Stromal cell of bone marrow (primary cell): ENCODE measurements at regions not wholly inside any gene's neighbourhood (a gene's known extent, or its start where the extent isn't known, plus 50 kb on each side); places are given as distances from the start of the nearest gene placed in this dataset.
"Not testable (repeated sequence)": the region's sequence is repeated elsewhere in the genome, so short reads cannot be mapped to it uniquely, and the experiment has no call there.

Experiments
- DNase-seq: peaks from one replicate; pipeline ENCODE4 v3.0.0-alpha.2; 2012; ENCODE audit warnings: low read depth

DNA sequence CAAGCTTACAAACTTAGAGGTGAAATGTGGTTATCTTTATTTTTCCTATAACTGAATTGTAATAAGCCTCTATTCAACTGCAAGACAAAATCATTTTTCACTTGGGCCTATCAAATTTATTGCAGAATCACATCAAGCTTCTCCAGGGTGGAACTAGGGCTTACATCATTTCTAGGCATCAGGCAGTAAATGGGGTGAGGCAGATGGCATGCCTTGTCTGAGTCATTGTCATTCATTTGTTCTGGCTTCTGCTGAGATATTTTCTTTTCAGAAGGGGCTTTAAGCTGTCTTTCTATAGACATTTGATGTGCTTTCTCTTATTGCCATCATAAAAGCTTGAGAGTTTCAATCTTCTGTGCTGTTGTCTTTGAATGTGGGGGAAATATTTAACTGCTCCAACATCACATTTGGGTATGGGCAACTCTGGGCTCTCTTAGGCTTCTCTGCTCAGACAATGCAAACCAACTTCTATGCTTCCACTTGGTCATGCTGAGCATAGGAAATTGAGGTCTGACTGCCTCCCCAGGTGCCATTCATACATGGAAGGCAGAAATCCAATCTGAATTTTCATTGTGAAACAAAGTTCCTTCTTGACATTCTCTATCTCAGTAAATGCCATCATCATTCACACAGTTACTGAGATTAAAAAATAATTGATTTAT, 225.8 kb upstream of the GIMD1 start:
- no peak for DNase-seq

DNA sequence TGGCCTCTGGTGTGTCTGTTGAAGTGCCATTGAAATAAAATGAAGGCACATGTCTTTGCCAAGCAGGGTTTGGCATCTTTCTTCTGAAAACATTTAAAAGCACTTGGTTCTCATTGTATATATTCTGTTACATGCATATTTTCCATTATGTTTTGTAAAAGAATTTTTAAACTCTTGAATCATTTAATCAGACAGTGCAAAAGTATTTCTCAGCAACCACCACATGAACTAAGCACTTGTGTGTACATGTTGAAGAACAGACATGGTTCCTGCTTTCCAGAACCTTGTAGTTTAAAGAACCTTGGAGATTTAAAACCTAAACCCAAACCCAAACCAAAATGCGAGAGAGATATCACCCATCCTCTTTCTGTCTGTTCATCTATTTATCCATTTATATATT, 220.3 kb upstream of the GIMD1 start:
- DNase-seq: no peak

DNA sequence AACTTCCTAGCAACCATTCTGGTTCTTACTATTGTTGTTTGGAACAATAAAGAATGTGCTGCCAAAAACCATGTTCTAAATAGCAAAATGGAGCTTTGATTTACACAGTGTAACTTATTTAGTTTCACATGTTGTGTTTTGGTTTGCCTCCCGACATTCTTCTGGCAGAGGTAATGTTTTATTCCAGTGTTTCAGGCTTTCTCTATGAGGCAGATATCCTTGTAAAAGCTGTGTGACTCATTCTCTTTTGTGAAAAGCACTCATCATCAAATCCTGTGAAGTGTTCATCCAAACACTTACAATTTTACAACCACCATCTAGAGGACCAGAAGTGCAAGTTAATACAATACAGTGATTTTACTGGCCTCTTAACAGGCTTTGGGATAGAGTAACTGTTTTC, 219.0 kb upstream of the GIMD1 start:
- peak; percentile 55 for DNase-seq

DNA sequence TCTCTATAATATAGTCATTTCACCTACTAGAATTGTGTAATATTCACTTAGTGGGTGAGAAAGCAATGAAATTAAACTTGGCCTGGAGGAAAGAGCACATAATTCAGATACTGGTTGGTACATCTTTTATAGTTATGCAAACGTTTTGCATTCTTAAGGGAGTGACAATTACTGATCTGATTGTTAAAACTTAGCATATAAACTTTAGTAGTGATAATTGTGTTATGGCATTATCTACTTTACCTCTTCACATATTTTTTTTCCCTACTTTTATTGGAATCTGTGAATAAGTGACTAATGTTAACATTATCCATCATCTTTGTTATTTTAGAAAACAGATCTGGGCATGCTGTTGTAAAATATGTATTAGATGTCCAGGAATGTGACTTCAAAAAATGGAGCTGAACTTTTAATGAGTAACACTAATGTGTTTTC, 217.4 kb upstream of the GIMD1 start:
- DNase-seq: no peak

DNA sequence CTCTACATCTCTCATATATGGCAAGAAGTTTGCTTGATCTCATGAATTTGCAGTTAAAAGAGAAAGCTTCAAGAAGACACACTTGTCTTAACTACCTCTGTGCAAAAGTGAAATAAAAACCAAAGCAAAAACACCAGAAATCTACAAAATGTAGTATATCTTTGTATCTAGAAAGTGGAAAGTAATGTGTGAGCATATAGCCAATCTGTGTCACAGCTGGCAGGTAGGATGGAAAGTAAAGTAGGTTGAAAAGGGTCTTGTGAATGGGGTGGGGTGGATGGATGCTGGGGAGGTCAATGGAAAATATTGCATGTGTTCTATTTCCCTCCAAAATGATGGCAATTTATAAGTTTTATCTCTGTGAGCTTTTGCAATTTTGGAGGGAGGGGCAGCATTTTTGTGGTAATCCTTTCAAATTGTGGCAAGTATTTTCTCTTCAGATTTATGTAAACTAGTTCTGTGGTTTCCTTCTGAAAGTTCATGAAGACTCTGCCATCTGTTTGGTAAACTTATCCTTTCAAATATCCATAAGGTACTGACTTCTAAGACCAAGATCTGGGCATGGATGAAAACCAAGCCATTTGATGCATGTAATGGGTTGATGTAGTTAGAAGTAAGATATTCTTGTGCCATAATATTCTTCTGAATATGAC, 215.9 kb upstream of the GIMD1 start:
- DNase-seq: no peak

DNA sequence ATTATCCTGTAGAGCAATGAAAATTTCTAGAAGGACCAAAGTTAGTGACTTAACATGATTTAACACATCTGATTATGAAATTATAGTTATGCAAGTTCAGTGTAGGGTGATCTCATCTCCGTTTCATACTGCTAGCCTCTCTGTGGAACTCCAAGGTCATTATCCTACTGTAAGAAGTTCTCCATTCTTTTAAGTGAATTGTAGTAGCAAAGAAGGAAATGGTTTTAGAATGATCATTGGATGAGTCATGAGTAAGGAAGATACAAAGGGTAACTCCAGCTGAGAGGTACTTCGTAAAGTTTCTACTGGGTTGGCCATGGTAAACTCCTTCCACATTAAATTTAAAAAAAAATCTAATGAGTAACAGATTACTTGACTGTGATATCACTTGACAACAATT, 215.0 kb upstream of the GIMD1 start:
- peak; percentile 87 for DNase-seq

DNA sequence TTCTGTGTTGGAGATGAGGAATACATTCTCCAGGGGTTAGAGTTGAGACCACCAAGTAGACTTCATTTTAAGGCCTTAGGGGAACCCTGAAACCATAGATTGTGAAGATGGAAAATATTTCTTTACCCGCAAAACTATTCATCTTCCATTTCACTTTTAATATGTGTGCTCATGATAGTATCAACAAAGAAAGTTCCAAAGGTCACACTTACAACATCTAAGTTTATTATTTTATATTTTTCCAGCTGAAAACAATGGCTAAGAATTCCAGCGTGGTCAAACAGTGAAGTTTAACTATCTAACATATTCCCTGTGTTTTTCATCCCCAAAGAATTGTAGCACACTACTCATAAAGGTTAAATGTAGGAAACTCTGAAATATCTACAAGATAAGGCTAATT, 214.5 kb upstream of the GIMD1 start:
- no peak for DNase-seq

DNA sequence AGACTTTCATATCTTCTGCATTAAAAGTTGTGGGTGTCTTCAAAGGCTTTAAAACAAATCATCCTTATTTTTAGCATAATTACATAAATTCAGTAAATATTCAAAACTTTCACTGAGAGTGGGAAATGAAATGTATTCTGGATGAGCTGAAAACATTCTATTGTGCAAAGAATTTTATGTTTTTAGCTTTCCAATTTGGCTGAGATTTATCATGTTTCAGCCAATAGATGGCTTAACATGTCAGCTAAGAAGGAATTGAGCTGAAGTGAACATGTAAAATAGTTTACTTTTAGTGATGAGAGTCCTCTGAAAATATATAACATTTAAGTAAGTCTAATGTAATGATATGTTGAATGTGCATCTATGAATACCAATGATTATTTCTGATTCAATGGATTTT, 213.5 kb upstream of the GIMD1 start:
- no peak for DNase-seq

DNA sequence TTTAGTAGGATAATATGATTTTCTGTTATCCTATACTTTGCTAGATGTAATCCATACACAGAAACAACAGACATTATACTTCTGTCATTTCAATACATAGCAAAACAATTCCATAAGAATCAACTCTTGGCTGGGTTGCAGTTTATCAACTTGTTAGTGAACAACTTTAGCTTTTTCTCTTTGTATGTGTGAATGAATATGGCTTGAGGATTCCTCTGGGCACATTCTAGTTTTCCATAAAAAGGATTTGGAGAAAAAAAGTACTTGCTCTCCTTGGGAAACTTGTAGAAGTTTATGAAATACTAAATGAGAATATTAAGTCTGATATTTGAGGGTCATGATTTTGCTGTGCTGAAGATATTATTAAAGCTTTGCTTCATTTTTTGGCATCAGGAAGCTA, 210.7 kb upstream of the GIMD1 start:
- DNase-seq: no peak

DNA sequence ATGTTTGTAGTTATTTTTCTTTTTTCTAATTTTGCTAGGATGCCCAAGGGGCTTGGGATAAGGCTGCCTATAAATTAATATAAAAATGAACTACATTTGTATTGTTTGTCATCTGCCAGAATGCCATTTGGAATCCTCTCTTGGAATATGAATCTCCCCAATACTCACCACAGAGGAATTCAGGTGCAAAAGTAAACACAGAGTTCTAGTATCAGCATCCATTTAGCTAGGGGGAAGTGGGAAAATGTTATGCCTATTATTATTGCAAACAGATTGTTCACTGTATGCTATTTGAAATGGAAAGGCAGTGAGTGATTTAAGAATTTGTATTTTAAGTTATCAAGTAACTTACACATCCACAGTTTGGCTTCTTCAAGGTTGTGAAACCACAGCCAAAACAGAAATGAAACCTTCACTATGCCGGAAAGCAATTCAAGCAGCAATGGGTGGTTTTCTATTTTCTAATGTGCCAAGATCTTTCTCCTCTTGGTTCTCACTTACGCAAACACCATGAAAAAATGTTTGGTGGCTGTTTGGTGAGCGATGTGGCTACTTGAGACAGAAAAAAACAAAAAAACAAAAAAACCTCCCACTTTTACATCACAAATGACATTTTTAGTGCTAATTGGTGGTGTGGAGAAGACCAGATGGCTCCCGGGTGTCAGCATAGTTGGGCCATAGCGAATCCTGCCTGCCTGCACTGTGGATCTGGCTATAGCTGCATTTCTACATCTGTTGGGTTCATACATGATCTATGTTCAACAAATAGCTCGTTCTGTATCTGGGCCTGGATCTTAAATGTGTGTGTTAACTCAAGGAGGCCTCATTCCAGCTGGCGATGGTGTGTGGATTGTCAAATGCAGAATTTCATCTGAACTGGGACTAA, 200.8 kb upstream of the GIMD1 start:
- no peak for DNase-seq

DNA sequence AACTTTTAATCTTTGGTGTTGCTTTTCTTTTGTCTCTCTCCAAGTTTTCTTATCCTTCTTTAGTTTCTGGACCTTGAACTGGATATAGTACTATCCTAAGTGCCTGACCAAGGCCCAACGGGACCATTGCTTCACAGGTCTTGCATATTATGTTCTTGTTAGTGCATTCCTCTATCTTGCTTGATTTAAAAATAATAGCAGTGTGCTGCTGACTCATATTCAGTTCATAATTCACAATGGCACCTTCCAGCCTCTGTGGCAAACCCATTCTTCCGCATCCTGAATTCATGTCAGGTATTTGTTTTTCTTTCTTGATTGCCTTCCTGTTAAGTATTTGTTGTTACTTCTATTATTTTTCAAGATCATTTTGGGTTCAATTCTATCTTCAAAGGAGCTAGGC, 197.1 kb upstream of the GIMD1 start:
- DNase-seq: no peak

DNA sequence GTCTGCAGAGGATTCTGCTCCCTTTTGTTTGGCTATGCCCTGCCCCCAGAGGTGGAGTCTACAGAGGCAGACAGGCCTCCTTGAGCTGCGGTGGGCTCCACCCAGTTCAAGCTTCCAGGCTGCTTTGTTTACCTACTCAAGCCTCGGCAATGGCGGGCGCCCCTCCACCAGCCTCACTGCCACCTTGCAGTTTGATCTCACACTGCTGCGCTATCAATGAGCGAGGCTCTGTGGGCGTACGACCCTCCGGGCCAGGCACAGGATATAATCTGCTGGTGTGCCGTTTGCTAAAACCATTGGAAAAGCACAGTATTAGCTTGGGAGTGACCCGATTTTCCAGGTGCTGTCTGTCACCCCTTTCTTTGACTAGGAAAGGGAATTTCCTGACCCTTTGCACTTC, 195.1 kb upstream of the GIMD1 start:
- DNase-seq: not testable (repeated sequence)

DNA sequence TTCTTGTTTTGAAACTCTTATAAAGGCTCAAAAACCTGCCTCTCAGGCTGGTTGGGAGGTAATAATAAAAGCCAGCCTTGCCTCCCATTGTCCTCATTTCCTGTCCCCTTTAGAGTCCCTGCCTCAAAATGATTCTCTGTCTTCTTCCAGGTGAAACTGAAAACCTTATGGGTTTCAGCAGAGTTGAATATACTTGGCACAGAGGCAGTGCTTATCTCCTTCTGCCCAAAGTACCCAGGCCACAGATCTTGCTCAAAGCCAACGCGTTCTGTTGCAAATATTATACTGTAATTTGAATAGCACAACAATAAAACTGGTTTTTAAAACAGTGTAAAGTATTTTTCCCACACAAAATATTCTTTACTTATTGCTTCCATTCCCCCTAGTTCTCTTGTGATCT, 183.1 kb upstream of the GIMD1 start:
- no peak for DNase-seq

DNA sequence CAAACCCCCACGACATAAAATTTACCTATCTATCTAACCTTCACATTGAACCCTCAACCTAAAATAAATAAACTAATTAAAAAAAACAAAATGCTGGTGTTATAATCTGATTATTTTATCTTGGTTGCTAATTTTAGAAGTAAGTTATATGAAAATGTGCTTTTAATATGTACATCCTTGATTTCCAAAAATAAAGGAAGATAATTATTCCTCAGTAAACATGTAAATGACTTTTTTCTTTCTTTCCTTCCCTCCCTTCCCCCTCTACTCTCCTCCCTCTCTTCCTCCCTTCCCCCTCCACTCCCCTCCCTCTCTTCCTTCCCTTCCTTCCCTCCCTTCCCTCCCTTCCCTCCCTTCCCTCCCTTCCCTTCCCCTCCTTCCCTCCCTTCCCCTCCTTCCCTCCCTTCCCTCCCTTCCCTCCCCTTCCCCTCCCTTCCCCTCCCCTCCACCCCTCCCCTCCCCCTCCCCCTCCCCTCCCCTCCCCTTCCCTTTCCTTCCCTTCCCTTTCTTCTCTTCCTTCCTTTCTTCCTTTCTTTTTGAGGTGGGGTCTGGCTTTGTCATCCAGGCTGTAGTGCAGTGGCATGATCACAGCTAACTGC, 180.0 kb upstream of the GIMD1 start:
- DNase-seq: no peak

DNA sequence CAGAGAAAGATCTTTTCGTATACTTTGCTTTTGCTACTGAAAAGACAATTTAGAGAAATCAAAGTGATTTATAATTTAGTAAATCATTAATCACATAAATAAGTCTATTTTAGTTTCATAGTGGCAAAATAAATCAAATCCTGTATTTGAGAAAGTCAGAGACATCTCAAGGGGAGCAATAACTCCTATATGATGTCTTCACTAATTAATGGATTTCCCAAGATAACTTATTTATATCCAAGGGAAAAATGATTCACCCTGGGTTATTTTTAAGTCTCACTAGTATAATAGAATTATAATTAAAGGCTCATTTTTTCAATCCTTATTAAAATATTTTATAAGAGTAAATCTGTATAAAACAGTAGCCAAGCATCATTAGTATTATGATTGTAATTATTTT, 177.8 kb upstream of the GIMD1 start:
- no peak for DNase-seq

DNA sequence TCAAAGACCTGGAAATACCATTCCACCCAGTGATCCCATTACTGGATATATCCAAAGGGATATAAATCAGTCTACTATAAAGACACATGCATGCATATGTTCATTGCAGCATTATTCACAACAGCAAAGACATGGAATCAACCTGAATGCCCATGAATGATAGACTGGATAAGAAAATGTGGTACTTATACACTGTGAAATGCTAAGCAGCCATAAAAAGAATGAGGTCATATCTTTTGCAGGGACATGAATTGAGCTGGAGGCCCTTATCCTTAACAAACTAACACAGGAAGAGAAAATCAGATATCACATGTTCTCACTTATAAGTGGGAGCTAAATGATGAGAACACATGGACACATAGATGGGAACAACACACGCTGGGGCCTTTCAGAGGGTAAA, 174.0 kb upstream of the GIMD1 start:
- DNase-seq: not testable (repeated sequence)

DNA sequence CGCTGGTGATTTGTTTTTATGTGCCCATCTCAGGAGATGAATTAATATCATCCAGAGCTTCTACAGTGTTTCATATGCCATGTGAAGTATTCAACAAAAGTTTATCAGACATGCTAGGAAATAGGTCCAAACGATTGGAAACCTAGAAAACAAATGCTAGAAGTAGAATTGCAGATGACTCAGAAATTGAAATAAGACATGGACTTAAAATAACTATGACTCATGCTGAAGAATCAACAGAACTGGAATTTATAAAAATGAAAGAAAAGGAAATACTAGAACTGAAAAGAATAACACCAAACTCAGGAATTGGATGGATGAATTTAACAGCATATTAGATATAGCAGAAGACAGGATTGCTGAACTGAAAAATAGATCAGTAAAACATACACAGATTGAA, 172.7 kb upstream of the GIMD1 start:
- DNase-seq: peak; percentile 47

DNA sequence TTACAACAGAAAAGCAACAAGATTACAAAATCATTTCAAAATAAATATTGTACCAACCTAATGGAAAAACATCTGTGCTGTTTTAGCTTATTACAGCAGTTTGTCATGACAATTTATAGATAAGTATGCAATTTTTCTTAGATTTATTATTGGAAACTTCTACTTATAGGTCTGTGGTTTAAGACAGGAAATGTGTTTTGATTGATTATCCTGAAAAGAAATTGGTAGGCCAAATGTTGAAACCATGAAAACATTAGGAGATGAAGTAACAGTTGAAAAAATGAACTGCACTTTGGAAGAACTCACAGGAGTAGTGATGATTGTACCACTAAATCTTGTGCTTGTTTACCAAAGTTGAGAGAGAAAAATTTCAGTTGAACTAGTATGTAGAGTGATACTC, 162.2 kb upstream of the GIMD1 start:
- DNase-seq: peak; percentile 6

DNA sequence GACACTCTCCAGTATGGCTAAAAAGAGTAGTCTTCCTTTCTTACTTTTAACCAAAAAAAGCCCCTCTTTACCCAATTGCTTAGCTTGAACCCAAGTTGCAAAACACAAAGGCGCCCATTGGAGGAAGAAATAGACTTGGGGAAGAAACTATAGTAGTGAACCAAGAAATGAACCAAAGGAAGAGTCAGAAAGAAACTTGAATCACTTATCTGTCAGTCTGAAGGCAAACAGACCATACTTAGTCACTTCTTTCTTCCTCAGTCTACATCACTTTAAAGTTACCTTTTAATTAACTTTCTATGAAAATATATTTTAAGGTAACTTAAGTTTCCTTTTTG, 161.4 kb upstream of the GIMD1 start:
- no peak for DNase-seq

DNA sequence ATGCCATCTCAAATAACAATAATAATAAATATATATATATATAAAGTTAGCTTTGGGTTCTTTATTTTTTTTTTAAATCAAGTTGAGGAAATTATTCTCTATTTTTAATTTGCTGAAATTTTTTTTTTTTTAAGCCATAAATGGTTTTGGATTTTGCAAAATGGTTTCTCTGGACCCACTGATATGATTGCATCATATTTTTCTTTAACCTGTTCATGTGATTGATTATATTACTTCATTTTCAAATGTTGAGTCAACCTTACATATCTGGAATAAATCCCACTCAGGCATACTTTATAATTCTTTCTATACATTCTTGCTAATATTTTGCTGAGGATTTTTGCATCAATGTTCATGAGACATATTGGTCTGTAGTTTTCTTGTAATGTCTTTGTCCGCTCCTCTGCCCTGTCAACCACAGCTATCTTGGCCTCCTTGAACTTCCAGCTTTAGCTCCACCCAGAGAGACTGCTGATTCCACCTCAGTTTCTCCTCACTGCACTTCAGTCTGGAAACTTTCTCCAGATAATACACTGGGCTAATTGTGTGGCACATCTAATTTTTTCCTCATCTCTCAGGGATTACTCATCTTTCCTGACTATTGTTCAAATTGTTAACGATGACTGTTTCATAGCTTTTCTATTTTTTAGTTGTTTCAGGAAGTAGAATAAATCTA, 160.9 kb upstream of the GIMD1 start:
- DNase-seq: peak; percentile 4

DNA sequence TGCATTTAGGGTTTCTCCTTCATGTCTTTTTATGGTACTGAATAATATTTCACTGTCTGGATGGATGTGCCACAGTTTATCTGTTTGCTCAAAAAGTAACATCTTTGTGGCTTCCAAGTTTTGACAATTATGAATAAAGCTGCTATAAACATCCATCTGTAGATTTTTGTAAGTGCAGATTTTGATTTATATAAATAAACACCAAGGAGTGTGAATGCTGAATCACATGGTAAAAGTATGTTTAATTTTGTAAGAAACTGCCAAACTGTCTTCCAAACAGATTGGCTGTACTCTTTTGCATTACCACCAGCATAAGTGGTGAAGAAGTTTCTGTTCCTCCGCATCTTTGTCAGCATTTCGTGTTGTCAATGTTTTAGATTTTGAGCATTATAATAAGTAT, 158.7 kb upstream of the GIMD1 start:
- no peak for DNase-seq

DNA sequence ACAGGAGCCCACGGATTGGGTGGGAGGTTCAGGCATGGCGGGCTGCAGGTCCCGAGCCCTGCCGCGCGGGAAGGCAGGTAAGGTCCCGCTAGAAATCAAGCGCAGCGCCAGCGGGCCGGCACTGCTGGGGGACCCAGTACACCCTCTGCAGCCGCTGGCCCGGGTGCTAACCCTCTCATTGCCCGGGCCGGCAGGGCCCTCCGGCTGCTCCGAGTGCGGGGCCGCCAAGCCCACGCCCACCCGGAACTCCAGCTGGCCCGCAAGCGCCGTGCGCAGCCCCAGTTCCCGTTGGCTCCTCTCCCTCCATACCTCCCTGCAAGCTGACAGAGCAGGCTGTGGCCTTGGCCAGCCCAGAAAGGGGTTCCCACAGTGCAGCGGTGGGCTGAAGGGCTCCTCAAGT, 156.8 kb upstream of the GIMD1 start:
- not testable (repeated sequence) for DNase-seq
